Astrocyte of the spinal cord (primary cell): ENCODE measurements at regions not wholly inside any gene's neighbourhood (a gene's known extent, or its start where the extent isn't known, plus 50 kb on each side); places are given as distances from the start of the nearest gene placed in this dataset.
A peak's percentile ranks its signal among the peaks of the same experiment; 100 is the strongest.

ENCODE experiments used
- DNase-seq: peaks from one replicate; pipeline ENCODE4 v3.0.0; 2011; ENCODE audit warnings: low read depth, low spot score
- H3K4me3 ChIP-seq: 2 replicates; pipeline ENCODE4 v1.5.1; 2011; ENCODE audit warnings: low read depth, mild to moderate bottlenecking, low read length, moderate library complexity
- CTCF ChIP-seq: IDR thresholded peaks from 2 replicates; pipeline ENCODE4 v1.5.1; 2012; ENCODE audit warnings: low read depth, mild to moderate bottlenecking, low read length, inconsistent platforms
- in situ Hi-C: cut with HindIII; loops from 2 replicates; pipeline ENCODE4 v1.10.0; 2017; ENCODE audit warnings: low sequenced_read_pairs

GRCh38 chr6:164547076-164547475, 762.3 kb downstream of the C6orf118 start:
- TF ChIP-seq CTCF = no peak
- DNase-seq = no peak
- no peak overlapping the region for H3K4me3 ChIP-seq
- in situ Hi-C loops = no loop called here

DNA sequence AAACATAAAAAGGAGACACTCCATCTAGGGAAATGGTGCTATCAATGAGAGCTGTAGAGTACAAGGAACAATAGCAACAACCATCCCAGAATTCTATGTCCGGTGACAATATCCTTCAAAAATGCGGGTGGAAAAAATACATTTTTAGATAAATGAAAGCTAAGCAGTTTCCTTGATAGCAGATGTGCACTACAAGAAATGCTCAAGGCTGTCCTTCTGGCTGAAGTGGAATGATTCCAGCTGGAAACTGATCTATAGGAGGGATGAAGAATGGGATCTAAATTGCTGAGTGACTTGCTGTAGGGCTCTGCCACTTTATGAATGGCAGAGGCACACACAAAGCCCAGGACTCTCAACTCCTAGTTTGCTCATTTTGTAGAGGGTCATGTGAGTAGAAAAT, 763.1 kb downstream of the C6orf118 start:
- DNase-seq = no peak
- in situ Hi-C loops = no loop called here
- H3K4me3 ChIP-seq = no peak overlapping the region
- no peak for TF ChIP-seq CTCF

- no peak for DNase-seq
- in situ Hi-C loops = no loop called here
- no peak overlapping the region for H3K4me3 ChIP-seq
- TF ChIP-seq CTCF = no peak
Measured at GRCh38 chr6:164534070-164534766, 775.2 kb downstream of the C6orf118 start.

DNA sequence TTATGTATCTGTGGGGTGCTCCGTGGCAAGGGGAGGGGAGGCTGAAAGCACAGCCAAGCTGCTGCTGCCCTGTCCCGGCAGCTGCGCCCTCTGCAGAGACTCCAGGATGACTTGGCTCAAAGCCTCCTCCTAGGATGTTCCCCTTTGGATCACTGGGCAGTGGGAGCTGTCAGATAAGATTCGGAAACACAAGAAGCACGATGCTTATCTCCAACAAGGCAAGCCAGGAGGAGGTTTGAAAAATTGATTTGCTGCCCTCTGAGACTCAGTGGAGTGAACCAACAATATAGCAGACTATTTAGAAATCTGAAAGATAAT, 776.4 kb downstream of the C6orf118 start:
- in situ Hi-C loops = no loop called here
- no peak overlapping the region for H3K4me3 ChIP-seq
- TF ChIP-seq CTCF = no peak
- DNase-seq = no peak

GRCh38 chr6:164532198-164533044, 777.0 kb downstream of the C6orf118 start:
- in situ Hi-C loops = no loop called here
- no peak for TF ChIP-seq CTCF
- H3K4me3 ChIP-seq = no peak overlapping the region
- no peak for DNase-seq

- no peak for TF ChIP-seq CTCF
- in situ Hi-C loops = no loop called here
- no peak overlapping the region for H3K4me3 ChIP-seq
- DNase-seq = peak; percentile 1
Measured at GRCh38 chr6:164531736-164532135, 777.7 kb downstream of the C6orf118 start.
